Hepatocyte (in vitro differentiated cells): ENCODE measurements at regions not wholly inside any gene's neighbourhood (a gene's known extent, or its start where the extent isn't known, plus 50 kb on each side); places are given as distances from the start of the nearest gene placed in this dataset.

Experiments
- DNase-seq: peaks from one replicate; pipeline ENCODE4 v3.0.0-alpha.2; 2016; ENCODE audit warnings: low spot score
- H2AFZ ChIP-seq: fragments of 200-600 bp; sonication (generic); 2 replicates; pipeline ENCODE4 v1.6.0; 2016; ENCODE audit warnings: antibody characterized with exemption, mild to moderate bottlenecking
- H3K27ac ChIP-seq: fragments of 200-600 bp; sonication (generic); 2 replicates; pipeline ENCODE4 v1.5.1; 2016; ENCODE audit warnings: mild to moderate bottlenecking
- H3K27me3 ChIP-seq: fragments of 200-600 bp; sonication (generic); 2 replicates; pipeline ENCODE4 v1.6.1; 2016
- H3K36me3 ChIP-seq: fragments of 200-600 bp; sonication (generic); replicated peaks from 2 replicates; pipeline ENCODE4 v1.5.1; 2016; ENCODE audit warnings: low read depth; ENCODE audit not compliant: insufficient read depth
- H3K4me1 ChIP-seq: fragments of 200-600 bp; sonication (generic); 2 replicates; pipeline ENCODE4 v1.5.1; 2016; ENCODE audit warnings: mild to moderate bottlenecking, moderate library complexity; ENCODE audit not compliant: insufficient read depth
- H3K4me2 ChIP-seq: fragments of 200-600 bp; sonication (generic); 2 replicates; pipeline ENCODE4 v1.6.0; 2016
- H3K4me3 ChIP-seq: fragments of 200-600 bp; sonication (generic); 2 replicates; pipeline ENCODE4 v1.5.1; 2016; ENCODE audit warnings: mild to moderate bottlenecking
- H3K79me2 ChIP-seq: fragments of 200-600 bp; sonication (generic); 2 replicates; pipeline ENCODE4 v1.6.0; 2017; ENCODE audit warnings: mild to moderate bottlenecking
- H3K9me2 ChIP-seq: fragments of 200-600 bp; sonication (generic); replicated peaks from 2 replicates; pipeline ENCODE4 v1.6.0; 2017; ENCODE audit warnings: mild to moderate bottlenecking; ENCODE audit not compliant: insufficient read depth
- H3K9me3 ChIP-seq: fragments of 200-600 bp; sonication (generic); 2 replicates; pipeline ENCODE4 v1.5.1; 2016; ENCODE audit warnings: low read depth, mild to moderate bottlenecking
- H4K20me1 ChIP-seq: fragments of 200-600 bp; sonication (generic); 2 replicates; pipeline ENCODE4 v1.6.0; 2016; ENCODE audit warnings: mild to moderate bottlenecking; ENCODE audit not compliant: insufficient read depth, poor library complexity, severe bottlenecking
- EZH2 ChIP-seq: fragments of 200-600 bp; sonication (generic); IDR thresholded peaks from 2 replicates; pipeline ENCODE4 v1.6.1; 2016; ENCODE audit warnings: antibody characterized with exemption, mild to moderate bottlenecking, borderline replicate concordance
- EZH2phosphoT487 ChIP-seq: fragments of 200-600 bp; sonication (generic); IDR thresholded peaks from one replicate; pipeline ENCODE4 v1.6.1; 2018; ENCODE audit warnings: antibody characterized with exemption, mild to moderate bottlenecking, low read depth, moderate library complexity; ENCODE audit not compliant: unreplicated experiment, severe bottlenecking
- WGBS: methylation state at CpG from one replicate; pipeline ENCODE4 v1.1.6; 2016; ENCODE audit warnings: low lambda C conversion rate; ENCODE audit errors: missing lambda C conversion rate; 5-methylcytosine and 5-hydroxymethylcytosine counted together
- TF ChIP-seq, protein P1 (sequence below): fragments of 200-600 bp; sonication (generic); IDR thresholded peaks from 2 replicates; pipeline ENCODE4 v1.5.1; 2016; ENCODE audit warnings: antibody characterized with exemption, mild to moderate bottlenecking; ENCODE audit not compliant: poor library complexity

DNA sequence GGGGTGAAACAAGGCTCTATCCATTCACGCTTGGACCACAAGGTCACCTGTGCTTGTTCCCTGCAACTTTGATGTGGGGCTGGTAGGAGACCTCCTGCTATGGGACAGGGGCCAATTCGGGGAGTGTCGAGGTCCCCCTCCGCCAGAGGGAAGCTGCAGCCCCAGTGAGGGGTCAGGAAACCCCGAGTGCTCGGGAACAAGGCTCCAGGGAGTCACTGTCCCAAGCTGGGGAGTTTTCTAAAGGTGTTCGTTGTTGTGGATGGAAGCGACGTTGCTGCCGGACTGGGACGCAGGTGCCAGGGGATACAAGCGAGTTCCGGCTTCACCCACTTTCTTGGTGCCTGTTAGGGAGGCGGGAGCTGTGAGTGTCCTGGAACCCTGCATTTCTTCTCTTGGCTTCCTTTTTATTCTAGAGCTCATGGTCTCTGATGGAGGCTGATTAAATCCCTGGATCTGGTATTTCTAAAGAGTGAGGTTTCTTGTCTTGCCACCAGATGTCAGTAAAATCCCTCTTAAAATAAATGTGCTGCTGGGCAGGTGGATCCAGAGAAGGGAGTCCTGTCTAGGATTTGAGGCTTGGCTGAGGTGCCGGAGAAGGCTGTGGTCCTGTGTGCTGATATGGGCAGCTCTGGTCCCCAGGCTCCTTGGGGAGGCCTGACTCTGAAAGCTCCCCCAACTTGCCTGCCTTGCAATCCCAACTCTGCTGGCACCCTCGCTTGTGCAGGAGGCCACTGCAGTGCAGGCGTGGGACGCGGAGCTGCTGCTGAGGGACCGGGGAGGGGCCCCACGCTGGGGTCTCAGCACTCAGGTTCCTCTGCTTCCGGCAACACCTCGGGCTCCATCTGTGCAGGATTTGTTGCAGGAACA, 153.9 kb downstream of the TEX29 start:
- no peak overlapping the region for H3K4me3 ChIP-seq
- H3K79me2 ChIP-seq: no peaks in the 10 kb centered on the region
- H3K4me2 ChIP-seq: no peak overlapping the region
- H3K36me3 ChIP-seq: no peaks in the 10 kb centered on the region
- DNase-seq: peak; percentile 66
- no peaks in the 10 kb centered on the region for H3K4me1 ChIP-seq
- H3K27ac ChIP-seq: no peak overlapping the region
- H2AFZ ChIP-seq: no peak overlapping the region
- no peaks in the 10 kb centered on the region for H3K9me3 ChIP-seq
- no peaks in the 10 kb centered on the region for H3K9me2 ChIP-seq
- H4K20me1 ChIP-seq: no peaks in the 10 kb centered on the region
- TF ChIP-seq, protein P1, sequence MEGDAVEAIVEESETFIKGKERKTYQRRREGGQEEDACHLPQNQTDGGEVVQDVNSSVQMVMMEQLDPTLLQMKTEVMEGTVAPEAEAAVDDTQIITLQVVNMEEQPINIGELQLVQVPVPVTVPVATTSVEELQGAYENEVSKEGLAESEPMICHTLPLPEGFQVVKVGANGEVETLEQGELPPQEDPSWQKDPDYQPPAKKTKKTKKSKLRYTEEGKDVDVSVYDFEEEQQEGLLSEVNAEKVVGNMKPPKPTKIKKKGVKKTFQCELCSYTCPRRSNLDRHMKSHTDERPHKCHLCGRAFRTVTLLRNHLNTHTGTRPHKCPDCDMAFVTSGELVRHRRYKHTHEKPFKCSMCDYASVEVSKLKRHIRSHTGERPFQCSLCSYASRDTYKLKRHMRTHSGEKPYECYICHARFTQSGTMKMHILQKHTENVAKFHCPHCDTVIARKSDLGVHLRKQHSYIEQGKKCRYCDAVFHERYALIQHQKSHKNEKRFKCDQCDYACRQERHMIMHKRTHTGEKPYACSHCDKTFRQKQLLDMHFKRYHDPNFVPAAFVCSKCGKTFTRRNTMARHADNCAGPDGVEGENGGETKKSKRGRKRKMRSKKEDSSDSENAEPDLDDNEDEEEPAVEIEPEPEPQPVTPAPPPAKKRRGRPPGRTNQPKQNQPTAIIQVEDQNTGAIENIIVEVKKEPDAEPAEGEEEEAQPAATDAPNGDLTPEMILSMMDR: peak; percentile 72
- TF ChIP-seq EZH2 (no peak), EZH2phosphoT487 (no peak)
- no peaks in the 10 kb centered on the region for H3K27me3 ChIP-seq
- 68% methylated on average over 23 of the region's 23 CpGs for WGBS

DNA sequence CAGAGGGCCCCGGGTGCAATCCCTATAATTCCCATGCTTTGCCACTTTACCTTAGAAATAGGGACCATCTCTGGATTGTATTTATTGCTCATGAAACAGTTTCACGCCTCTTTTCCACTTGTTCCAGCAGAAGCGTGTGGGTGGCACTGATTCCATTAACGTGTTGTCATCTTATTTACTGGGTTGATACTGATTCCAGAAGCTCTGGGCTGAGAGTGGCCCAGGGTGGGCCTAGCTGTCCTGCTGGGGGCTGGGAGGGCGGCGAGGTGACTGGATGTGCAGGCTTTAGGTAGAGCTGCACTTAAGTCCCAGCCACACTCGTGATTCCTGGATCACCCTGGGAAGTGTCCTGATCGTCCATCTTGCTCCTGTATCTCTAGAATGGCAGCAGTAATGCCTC, 155.0 kb downstream of the TEX29 start:
- no peaks in the 10 kb centered on the region for H3K4me1 ChIP-seq
- no peak overlapping the region for H2AFZ ChIP-seq
- 82% methylated on average over 8 of the region's 8 CpGs for WGBS
- H3K4me3 ChIP-seq: no peak overlapping the region
- H3K36me3 ChIP-seq: no peaks in the 10 kb centered on the region
- no peaks in the 10 kb centered on the region for H3K9me2 ChIP-seq
- no peaks in the 10 kb centered on the region for H3K27me3 ChIP-seq
- no peaks in the 10 kb centered on the region for H3K9me3 ChIP-seq
- no peak overlapping the region for H3K27ac ChIP-seq
- H4K20me1 ChIP-seq: no peaks in the 10 kb centered on the region
- H3K4me2 ChIP-seq: no peak overlapping the region
- DNase-seq: no peak
- TF ChIP-seq EZH2 (no peak), EZH2phosphoT487 (no peak)
- TF ChIP-seq, protein P1: no peak
- H3K79me2 ChIP-seq: no peaks in the 10 kb centered on the region

DNA sequence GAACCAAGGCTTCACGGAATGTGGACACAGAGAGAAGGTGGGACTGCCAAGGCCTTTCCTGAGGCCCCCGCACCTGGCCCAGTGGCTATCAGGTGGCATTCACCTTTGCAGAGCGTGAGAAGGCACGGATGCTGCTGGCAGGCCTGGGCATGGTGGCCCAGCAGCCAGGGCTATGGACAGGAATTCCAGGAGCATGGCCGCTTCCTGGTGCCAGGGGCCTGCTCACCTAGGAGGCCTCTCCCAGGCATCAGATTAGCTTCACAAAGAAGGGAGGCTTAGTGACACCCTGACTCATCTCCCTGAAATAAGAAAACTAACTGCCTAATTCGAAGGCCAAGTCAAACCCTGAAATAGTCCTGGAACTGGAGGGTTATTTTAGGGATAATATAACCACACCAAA, 155.8 kb downstream of the TEX29 start:
- H3K4me2 ChIP-seq: no peak overlapping the region
- DNase-seq: no peak
- no peaks in the 10 kb centered on the region for H3K36me3 ChIP-seq
- H3K79me2 ChIP-seq: no peaks in the 10 kb centered on the region
- TF ChIP-seq, protein P1: no peak
- TF ChIP-seq EZH2 (no peak), EZH2phosphoT487 (no peak)
- H3K4me1 ChIP-seq: no peaks in the 10 kb centered on the region
- no peaks in the 10 kb centered on the region for H3K27me3 ChIP-seq
- H4K20me1 ChIP-seq: no peaks in the 10 kb centered on the region
- 95% methylated on average over 6 of the region's 6 CpGs for WGBS
- H3K9me2 ChIP-seq: no peaks in the 10 kb centered on the region
- no peaks in the 10 kb centered on the region for H3K9me3 ChIP-seq
- H3K27ac ChIP-seq: no peak overlapping the region
- H3K4me3 ChIP-seq: no peak overlapping the region
- H2AFZ ChIP-seq: no peak overlapping the region
